Suppressor macrophage treated with lipopolysaccharide for 4 hours (primary cell): ENCODE measurements at regions not wholly inside any gene's neighbourhood (a gene's known extent, or its start where the extent isn't known, plus 50 kb on each side); places are given as distances from the start of the nearest gene placed in this dataset.

Experiments
- DNase-seq: peaks from one replicate; pipeline ENCODE4 v3.0.0-alpha.2; 2020

GRCh38 chr7:15798081-15798480, 111.6 kb upstream of the MEOX2 start:
- no peak for DNase-seq

- no peak for DNase-seq
Observed at GRCh38 chr7:15795393-15795792, 108.9 kb upstream of the MEOX2 start.

- DNase-seq = no peak
Observed at GRCh38 chr7:15794801-15795200, 108.3 kb upstream of the MEOX2 start.

- no peak for DNase-seq
Observed at GRCh38 chr7:15784694-15785030, 98.2 kb upstream of the MEOX2 start.

- peak; percentile 4 for DNase-seq
Observed at GRCh38 chr7:15783987-15784693, 97.7 kb upstream of the MEOX2 start.

- DNase-seq = no peak
Observed at GRCh38 chr7:15782656-15783055, 96.2 kb upstream of the MEOX2 start.

- DNase-seq = no peak
Observed at GRCh38 chr7:15781944-15782343, 95.5 kb upstream of the MEOX2 start.

- peak; percentile 2 for DNase-seq
Observed at GRCh38 chr7:15780271-15780670, 93.8 kb upstream of the MEOX2 start.

- DNase-seq = no peak
Observed at GRCh38 chr7:15778191-15778590, 91.7 kb upstream of the MEOX2 start.

GRCh38 chr7:15765753-15766152, 79.3 kb upstream of the MEOX2 start:
- no peak for DNase-seq

GRCh38 chr7:15764851-15765382, 78.4 kb upstream of the MEOX2 start:
- no peak for DNase-seq

GRCh38 chr7:15764010-15764409, 77.5 kb upstream of the MEOX2 start:
- no peak for DNase-seq

GRCh38 chr7:15757041-15758000, 70.8 kb upstream of the MEOX2 start:
- DNase-seq = no peak

- DNase-seq = no peak
Observed at GRCh38 chr7:15755061-15755460, 68.6 kb upstream of the MEOX2 start.

- DNase-seq = no peak
Observed at GRCh38 chr7:15753887-15754579, 67.5 kb upstream of the MEOX2 start.

GRCh38 chr7:15752377-15752776, 65.9 kb upstream of the MEOX2 start:
- no peak for DNase-seq

GRCh38 chr7:15751191-15751701, 64.8 kb upstream of the MEOX2 start:
- DNase-seq = no peak

GRCh38 chr7:15750727-15751126, 64.2 kb upstream of the MEOX2 start:
- no peak for DNase-seq

GRCh38 chr7:15749631-15750030, 63.1 kb upstream of the MEOX2 start:
- DNase-seq = no peak

- DNase-seq = no peak
Observed at GRCh38 chr7:15747712-15748111, 61.2 kb upstream of the MEOX2 start.

- no peak for DNase-seq
Observed at GRCh38 chr7:15747301-15747700, 60.8 kb upstream of the MEOX2 start.

GRCh38 chr7:15743926-15744480, 57.5 kb upstream of the MEOX2 start:
- DNase-seq = no peak

GRCh38 chr7:15737601-15738000, 51.1 kb upstream of the MEOX2 start:
- no peak for DNase-seq
